ENCODE measurements at regions not wholly inside any gene's neighbourhood (a gene's known extent, or its start where the extent isn't known, plus 50 kb on each side); places are given as distances from the start of the nearest gene placed in this dataset.

- TF ChIP-seq CTCF (IDR thresholded peaks at IDR 0.05; ENCODE audit: insufficient read depth, low read depth, low read length) (peak; percentile 56), EZH2 (IDR thresholded peaks at IDR 0.05; ENCODE audit: insufficient read depth, low read length) (no peak)
These were observed 74.6 kb upstream of the TEAD1 start for GRCh38 chr11:12599408-12600143.

Measured in astrocyte (in vitro differentiated cells and primary cell).